ENCODE measurements at regions not wholly inside any gene's neighbourhood (a gene's known extent, or its start where the extent isn't known, plus 50 kb on each side); places are given as distances from the start of the nearest gene placed in this dataset.

GRCh38 chr5:62698756-62699155 is 120.1 kb downstream of the LRRC70 start:
- Histone ChIP-seq H2BK12ac (ENCODE audit: insufficient read length, low read depth, low read length) (no peak overlapping the region), H2BK5ac (ENCODE audit: insufficient read length, low read length) (no peak overlapping the region), H2BK15ac (ENCODE audit: low read depth, low read length) (no peak overlapping the region), H3K4me2 (ENCODE audit: insufficient read depth, insufficient read length, low read length) (no peak overlapping the region), H3K23ac (ENCODE audit: insufficient read length, low read depth, low read length) (no peak overlapping the region), H4K5ac (ENCODE audit: insufficient read length, low read depth, low read length) (no peak overlapping the region), H2BK20ac (ENCODE audit: low read depth, low read length, poor library complexity, severe bottlenecking) (no peak overlapping the region), H3K9ac (ENCODE audit: extremely low read depth, insufficient read length, low read length) (no peak overlapping the region), H3K27me3 (ENCODE audit: insufficient read depth, low read length) (no peaks in the 10 kb centered on the region; the same call in 1 of the 2 replicates), H3K23me2 (ENCODE audit: insufficient read length, low read depth, low read length, poor library complexity, severe bottlenecking) (no peaks in the 10 kb centered on the region), H3K9me3 (ENCODE audit: control insufficient read depth, low read depth, low read length) (no peaks in the 10 kb centered on the region), H3K27ac (ENCODE audit: insufficient read length, low read depth, low read length) (no peak overlapping the region), H4K8ac (replicated peaks; ENCODE audit: insufficient read length, low read depth, low read length) (no peak overlapping the region), H4K20me1 (ENCODE audit: control insufficient read depth, insufficient read depth, insufficient read length) (no peaks in the 10 kb centered on the region), H3K14ac (ENCODE audit: insufficient read depth, low read length) (no peak overlapping the region), H2AFZ (ENCODE audit: low read length) (no peak overlapping the region), H2AK5ac (ENCODE audit: insufficient read length, low read length) (no peak overlapping the region), H3K4me1 (ENCODE audit: insufficient read depth, low read length) (no peaks in the 10 kb centered on the region), H3K79me1 (ENCODE audit: insufficient read depth, low read depth, low read length, poor library complexity, severe bottlenecking) (no peaks in the 10 kb centered on the region), H3K4ac (ENCODE audit: low read depth, low read length) (no peak overlapping the region), H3K79me2 (ENCODE audit: insufficient read depth, low read length) (no peaks in the 10 kb centered on the region), H3K56ac (ENCODE audit: insufficient read length, low read depth, low read length) (no peak overlapping the region), H3T11ph (ENCODE audit: low read length) (no peak overlapping the region), H2BK120ac (ENCODE audit: low read depth, low read length, poor library complexity, severe bottlenecking) (no peak overlapping the region), H4K91ac (ENCODE audit: insufficient read length, low read depth, low read length) (no peak overlapping the region), H3K18ac (ENCODE audit: insufficient read length, low read depth, low read length) (no peak overlapping the region)
- H3K9me3 Mint-ChIP-seq = peaks cover 0 to 7% of the 10 kb centered on the region in 2 experiments; a peak in 3 of 5 replicates
- peaks cover 2 to 4% (median 2%) of the 10 kb centered on the region in 3 experiments; a peak in 3 of 7 replicates for H3K36me3 Mint-ChIP-seq (ENCODE audit: insufficient read depth in 1 of 3, low read depth in 3 of 3)
- H3K4me1 Mint-ChIP-seq = peaks cover 9 to 11% of the 10 kb centered on the region in 2 experiments
- DNase-seq = no peak
- H3K27me3 Mint-ChIP-seq (ENCODE audit: low read depth) = peaks cover 3% of the 10 kb centered on the region; the same call in 1 of the 2 replicates
- no peak overlapping the region for H3K27ac Mint-ChIP-seq
- WGBS (ENCODE audit: extremely low coverage, insufficient read length, low lambda C conversion rate) = no CpG with 5 or more reads among the region's 1 CpG
- H3K4me3 Mint-ChIP-seq = no peak overlapping the region
- TF ChIP-seq CTCF (conservative IDR thresholded peaks at IDR 0.05) = no peak

All from H9 (cell line).